HCT116 (cell line): ENCODE measurements at regions not wholly inside any gene's neighbourhood (a gene's known extent, or its start where the extent isn't known, plus 50 kb on each side); places are given as distances from the start of the nearest gene placed in this dataset.

Experiments
- CEBPB ChIP-seq: IDR thresholded peaks from 2 replicates; pipeline ENCODE4 v1.6.1; 2012; ENCODE audit warnings: low read depth
- CTCF ChIP-seq, 3 experiments: fragments of 200-600 bp in 1 of 3; sonication (generic) in 1 of 3; IDR thresholded peaks in 2 of 3; conservative IDR thresholded peaks in 1 of 3; 2 replicates each; pipeline ENCODE4 v1.5.1; 2012 to 2017; ENCODE audit warnings: low read depth in 2 of 3, low read length in 2 of 3, antibody characterized with exemption in 1 of 3, borderline replicate concordance in 1 of 3, control low read depth in 1 of 3, mild to moderate bottlenecking in 1 of 3, mixed read lengths in 1 of 3, mixed run types in 1 of 3, moderate library complexity in 1 of 3; ENCODE audit not compliant: insufficient read depth in 1 of 3
- EGR1 ChIP-seq: IDR thresholded peaks from 2 replicates; pipeline ENCODE4 v1.6.1; 2012; ENCODE audit warnings: low read depth
- EZH2 ChIP-seq: fragments of 200-600 bp; sonication (generic); IDR thresholded peaks from 2 replicates; pipeline ENCODE4 v1.6.1; 2017; ENCODE audit warnings: antibody characterized with exemption, mixed run types
- JUND ChIP-seq: IDR thresholded peaks from 2 replicates; pipeline ENCODE4 v1.6.1; 2012
- MAX ChIP-seq: IDR thresholded peaks from 2 replicates; pipeline ENCODE4 v1.6.1; 2012
- POLR2A ChIP-seq: IDR thresholded peaks from 2 replicates; pipeline ENCODE4 v1.7.0; 2011; ENCODE audit warnings: borderline replicate concordance; ENCODE audit not compliant: insufficient read depth, insufficient read length; ENCODE audit errors: extremely low read depth
- POLR2AphosphoS5 ChIP-seq: IDR thresholded peaks from 2 replicates; pipeline ENCODE4 v1.6.1; 2011; ENCODE audit warnings: mild to moderate bottlenecking, low read depth, low read length, moderate library complexity
- SP1 ChIP-seq: IDR thresholded peaks from 2 replicates; pipeline ENCODE4 v1.6.1; 2012; ENCODE audit warnings: low read depth
- ZBTB33 ChIP-seq: IDR thresholded peaks from 2 replicates; pipeline ENCODE4 v1.6.1; 2011; ENCODE audit warnings: mild to moderate bottlenecking, low read length, moderate library complexity; ENCODE audit not compliant: insufficient replicate concordance; ENCODE audit errors: extremely low read depth
- ZNF274 ChIP-seq: fragments of 200-500 bp; sonication (Bioruptor generic); IDR thresholded peaks from 2 replicates; pipeline ENCODE4 v1.6.1; 2014; ENCODE audit warnings: mild to moderate bottlenecking, low read depth, low read length, inconsistent platforms

- TF ChIP-seq CTCF (IDR thresholded peaks at IDR 0.05 in 2 of 3, conservative IDR thresholded peaks at IDR 0.05 in 1 of 3; ENCODE audit: borderline replicate concordance in 1 of 3, insufficient read depth in 1 of 3, low read depth in 2 of 3, low read length in 2 of 3) (no peak), MAX (no peak), ZNF274 (no peak), POLR2AphosphoS5 (no peak), ZBTB33 (no peak), POLR2A (no peak), JUND (no peak), SP1 (no peak), EZH2 (no peak), CEBPB (no peak), EGR1 (no peak)
Measured at GRCh38 chr15:95302206-95302605, 1028.3 kb upstream of the NR2F2 start.
